WI38 (cell line): ENCODE measurements at regions not wholly inside any gene's neighbourhood (a gene's known extent, or its start where the extent isn't known, plus 50 kb on each side); places are given as distances from the start of the nearest gene placed in this dataset.
"Not testable (repeated sequence)": the region's sequence is repeated elsewhere in the genome, so short reads cannot be mapped to it uniquely, and the experiment has no call there.

Experiments
- H3K4me3 ChIP-seq: 2 replicates; pipeline ENCODE4 v1.5.1; 2011; ENCODE audit warnings: low read depth, mild to moderate bottlenecking, control low read depth, low read length
- TF ChIP-seq, protein P1 (sequence below): IDR thresholded peaks from 2 replicates; pipeline ENCODE4 v1.5.1; 2012; ENCODE audit warnings: low read depth, mild to moderate bottlenecking, control low read depth, low read length

DNA sequence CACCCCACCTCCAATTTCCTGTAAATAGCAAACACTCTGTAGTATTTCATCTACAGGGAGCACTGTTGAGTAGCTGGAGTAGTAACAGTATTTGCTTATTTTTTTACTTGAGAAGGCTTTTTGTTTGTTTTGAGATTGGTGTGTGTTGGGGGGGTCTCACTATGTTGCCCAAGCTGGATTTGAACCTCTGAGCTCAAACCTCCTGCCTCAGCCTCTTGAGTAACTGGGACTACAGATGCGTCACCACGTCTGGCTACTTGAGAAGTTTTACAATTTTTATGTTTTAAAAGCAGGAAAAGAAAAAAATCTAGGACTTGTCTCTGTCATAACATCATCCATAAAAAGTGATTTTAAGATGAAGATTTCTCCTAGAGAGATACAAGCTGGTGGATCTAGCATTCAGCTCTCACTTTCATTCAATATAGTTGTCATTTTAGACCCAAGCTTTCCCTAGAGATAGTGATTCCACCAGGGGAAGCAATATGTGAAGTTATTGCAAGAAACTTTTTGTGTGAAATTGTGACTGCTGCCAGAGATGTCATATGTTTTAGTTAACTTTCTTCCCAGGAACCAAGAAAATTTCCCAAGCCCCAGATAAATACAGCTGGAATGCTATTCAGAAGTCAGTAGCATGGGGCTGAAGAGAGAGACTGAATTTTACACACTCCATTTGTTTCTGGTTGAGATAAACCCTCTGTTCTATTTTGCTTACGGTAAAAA, 60.2 kb upstream of the MAP4K3 start:
- H3K4me3 ChIP-seq, result no peak overlapping the region
- TF ChIP-seq, protein P1, sequence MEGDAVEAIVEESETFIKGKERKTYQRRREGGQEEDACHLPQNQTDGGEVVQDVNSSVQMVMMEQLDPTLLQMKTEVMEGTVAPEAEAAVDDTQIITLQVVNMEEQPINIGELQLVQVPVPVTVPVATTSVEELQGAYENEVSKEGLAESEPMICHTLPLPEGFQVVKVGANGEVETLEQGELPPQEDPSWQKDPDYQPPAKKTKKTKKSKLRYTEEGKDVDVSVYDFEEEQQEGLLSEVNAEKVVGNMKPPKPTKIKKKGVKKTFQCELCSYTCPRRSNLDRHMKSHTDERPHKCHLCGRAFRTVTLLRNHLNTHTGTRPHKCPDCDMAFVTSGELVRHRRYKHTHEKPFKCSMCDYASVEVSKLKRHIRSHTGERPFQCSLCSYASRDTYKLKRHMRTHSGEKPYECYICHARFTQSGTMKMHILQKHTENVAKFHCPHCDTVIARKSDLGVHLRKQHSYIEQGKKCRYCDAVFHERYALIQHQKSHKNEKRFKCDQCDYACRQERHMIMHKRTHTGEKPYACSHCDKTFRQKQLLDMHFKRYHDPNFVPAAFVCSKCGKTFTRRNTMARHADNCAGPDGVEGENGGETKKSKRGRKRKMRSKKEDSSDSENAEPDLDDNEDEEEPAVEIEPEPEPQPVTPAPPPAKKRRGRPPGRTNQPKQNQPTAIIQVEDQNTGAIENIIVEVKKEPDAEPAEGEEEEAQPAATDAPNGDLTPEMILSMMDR, result no peak

DNA sequence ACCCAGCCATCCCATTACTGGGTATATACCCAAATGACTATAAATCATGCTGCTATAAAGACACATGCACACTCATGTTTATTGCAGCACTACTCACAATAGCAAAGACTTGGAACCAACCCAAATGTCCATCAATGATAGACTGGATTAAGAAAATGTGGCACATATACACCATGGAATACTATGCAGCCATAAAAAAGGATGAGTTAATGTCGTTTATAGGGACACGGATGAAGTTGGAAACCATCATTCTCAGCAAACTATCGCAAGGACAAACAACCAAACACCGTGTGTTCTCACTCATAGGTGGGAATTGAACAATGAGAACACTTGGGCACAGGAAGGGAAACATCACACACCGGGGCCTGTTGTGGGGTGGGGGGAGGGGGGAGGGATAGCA, 61.1 kb upstream of the MAP4K3 start:
- not testable (repeated sequence) for H3K4me3 ChIP-seq

DNA sequence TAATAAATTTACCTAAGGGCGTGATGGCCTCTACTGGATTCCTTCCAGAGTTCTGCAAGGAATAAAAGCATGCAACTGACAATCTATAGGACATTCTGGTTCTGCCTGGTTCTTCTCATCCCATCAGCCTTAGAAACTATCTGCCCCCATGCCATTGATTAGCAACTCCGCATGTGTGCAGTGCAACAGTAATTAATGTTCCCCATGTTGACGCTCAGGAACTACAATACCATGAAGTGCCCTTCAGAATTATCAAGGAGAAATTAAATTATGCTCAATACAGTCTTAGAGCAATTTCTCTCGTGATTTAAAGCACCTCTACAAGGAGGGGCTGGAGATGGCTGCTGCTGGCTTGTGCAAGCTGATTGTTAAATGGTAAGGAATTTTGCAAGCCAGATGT, 61.7 kb upstream of the MAP4K3 start:
- TF ChIP-seq, protein P1, result no peak

DNA sequence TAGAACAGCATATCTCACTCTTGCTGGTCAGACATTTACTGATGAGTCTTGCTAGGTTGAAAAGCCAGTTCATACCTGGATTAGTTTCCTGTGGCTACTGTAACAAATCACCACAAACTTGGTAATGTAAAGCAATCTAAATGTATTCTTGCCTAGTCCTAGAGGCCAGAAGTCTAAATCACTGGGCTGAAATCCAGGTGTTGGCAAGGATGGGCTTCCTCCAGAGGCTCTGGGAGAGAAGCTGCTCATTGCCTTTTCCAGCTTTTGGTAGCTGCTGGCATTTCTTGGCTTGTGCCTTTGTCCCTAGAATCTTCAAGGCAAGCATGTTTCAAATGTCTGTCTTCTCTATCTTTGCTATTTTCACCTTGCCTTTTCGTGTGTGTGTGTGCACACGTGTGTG, 62.3 kb upstream of the MAP4K3 start:
- TF ChIP-seq, protein P1, result no peak
- H3K4me3 ChIP-seq, result no peak overlapping the region

More for the DNA sequence above, 61.7 kb upstream of the MAP4K3 start:
- no peak overlapping the region for H3K4me3 ChIP-seq

DNA sequence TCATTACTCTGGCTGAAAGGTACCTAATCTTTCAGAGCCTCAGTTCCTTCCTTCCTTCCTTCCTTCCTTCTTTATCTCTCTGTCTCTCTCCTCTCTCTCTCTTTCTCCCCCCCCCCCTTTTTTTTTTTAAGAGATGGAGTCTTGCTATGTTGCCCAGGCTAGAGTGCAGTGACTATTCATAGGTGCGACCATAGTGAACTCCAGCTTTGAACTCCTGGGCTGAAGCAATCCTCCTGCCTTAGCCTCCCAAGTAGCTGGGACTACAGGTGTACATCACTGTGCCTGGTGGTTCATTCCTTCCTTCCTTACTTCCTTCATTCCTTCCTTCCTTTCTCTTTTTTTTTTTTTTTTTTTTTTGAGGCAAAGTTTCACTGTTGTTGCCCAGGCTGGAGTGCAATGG, 64.3 kb upstream of the MAP4K3 start:
- no peak overlapping the region for H3K4me3 ChIP-seq
- TF ChIP-seq, protein P1, result no peak

DNA sequence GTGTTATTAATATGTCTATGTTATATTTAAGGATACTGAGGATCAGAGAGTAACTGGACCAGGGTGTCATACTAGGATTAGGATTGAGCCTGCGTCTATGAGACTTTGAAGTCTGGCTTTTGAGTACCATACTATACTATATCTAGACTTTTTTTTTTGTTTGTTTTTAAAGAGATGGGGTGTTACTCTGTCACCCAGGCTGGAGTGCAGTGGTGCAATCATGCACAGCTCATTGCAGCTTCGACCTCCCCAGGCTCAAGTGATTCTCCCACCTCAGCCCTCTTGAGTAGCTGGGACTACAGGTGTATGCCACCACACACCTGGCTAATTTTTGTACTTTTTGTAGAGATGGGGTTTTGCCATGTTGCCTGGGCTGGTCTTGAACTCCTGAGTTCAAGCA, 66.2 kb upstream of the MAP4K3 start:
- TF ChIP-seq, protein P1, result no peak
- no peak overlapping the region for H3K4me3 ChIP-seq

DNA sequence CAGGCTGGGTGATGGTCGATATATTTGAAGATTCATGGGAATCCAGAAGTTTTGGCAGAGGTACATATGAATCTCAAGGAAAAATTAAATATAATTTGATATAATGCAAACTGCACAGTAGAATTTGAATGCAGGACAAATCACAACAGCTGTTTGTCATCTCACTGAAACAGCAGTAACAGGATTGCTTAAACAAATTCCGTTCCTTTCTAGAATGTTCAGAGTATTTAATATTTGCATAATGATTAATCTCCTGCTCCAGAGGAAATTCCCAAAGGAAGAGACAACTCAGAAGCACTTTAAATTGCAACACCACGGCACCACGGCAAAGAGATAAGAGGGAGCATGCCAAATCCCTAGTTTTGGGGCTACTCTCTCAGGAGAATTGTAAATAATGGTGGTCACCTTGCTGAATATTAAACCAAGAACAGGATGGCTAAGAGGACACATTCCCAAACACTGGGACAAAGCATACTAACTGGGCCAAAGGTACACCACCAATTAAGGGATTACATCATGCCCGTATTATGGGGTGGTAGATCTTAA, 67.8 kb upstream of the MAP4K3 start:
- TF ChIP-seq, protein P1, result no peak
- peak overlapping the region; percentile 9; the same call in 1 of the 2 replicates for H3K4me3 ChIP-seq

DNA sequence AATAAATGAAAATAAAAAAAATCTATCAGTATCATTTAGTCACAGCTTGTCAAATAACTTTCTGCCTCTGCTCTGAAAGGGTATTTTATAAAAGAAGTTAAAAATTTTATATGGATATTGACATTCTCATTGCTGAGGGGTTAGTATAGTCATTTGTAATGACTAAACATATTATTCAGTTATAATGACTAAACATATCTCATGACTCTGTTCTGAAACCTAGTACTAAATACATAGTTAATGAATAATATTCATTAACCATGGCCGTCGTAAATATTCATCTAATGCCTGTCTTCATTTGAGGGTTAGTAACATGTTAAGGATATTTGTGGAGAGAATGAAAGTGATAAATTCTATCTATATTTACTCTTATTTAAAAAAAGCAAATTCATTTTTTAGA, 69.1 kb upstream of the MAP4K3 start:
- no peak overlapping the region for H3K4me3 ChIP-seq

More for the DNA sequence above, 69.1 kb upstream of the MAP4K3 start:
- TF ChIP-seq, protein P1, result no peak
